ENCODE measurements at regions not wholly inside any gene's neighbourhood (a gene's known extent, or its start where the extent isn't known, plus 50 kb on each side); places are given as distances from the start of the nearest gene placed in this dataset.

- Histone ChIP-seq H3K36me3 (ENCODE audit: control insufficient read depth, insufficient read depth, low read length) (no peaks in the 10 kb centered on the region), H3K4me3 (ENCODE audit: low read depth in 2 of 2, low read length in 2 of 2) (no peak overlapping the region), H3K9me3 (ENCODE audit: control insufficient read depth, insufficient read depth, low read depth, low read length) (no peaks in the 10 kb centered on the region), H3K27me3 (ENCODE audit: control insufficient read depth, insufficient read depth, low read length) (no peaks in the 10 kb centered on the region), H3K27ac (ENCODE audit: low read length) (no peak overlapping the region), H3K4me1 (ENCODE audit: control insufficient read depth, insufficient read depth, low read length) (no peaks in the 10 kb centered on the region)
- no TSS peak for BruUV-seq (replicated peaks)
- DNase-seq (ENCODE audit: low read depth, low spot score) (no peak), ATAC-seq (no peak)
- POLR2A ChIA-PET, result no interaction called here
- CTCF ChIA-PET, result no interaction called here
- intact Hi-C loops (cut with micrococcal nuclease; ENCODE audit: unreplicated experiment), result no loop called here
- TF ChIP-seq POLR2AphosphoS5 (IDR thresholded peaks at IDR 0.05; ENCODE audit: low read depth, low read length) (no peak), REST (IDR thresholded peaks at IDR 0.05; ENCODE audit: insufficient read depth in 1 of 2, low read depth in 2 of 2, low read length in 1 of 2) (no peak), CTCF (IDR thresholded peaks at IDR 0.05) (no peak)
- in situ Hi-C loops (cut with HindIII; ENCODE audit: low pct_unique_long_range_greater_than_20kb, low sequenced_read_pairs), result no loop called here
Observed at GRCh38 chr3:16715281-16715680, 110.1 kb upstream of the DAZL start.

GRCh38 chr3:16719426-16719825, 114.2 kb upstream of the DAZL start:
- DNase-seq (ENCODE audit: low read depth, low spot score) (no peak), ATAC-seq (no peak)
- Histone ChIP-seq H3K4me3 (ENCODE audit: low read depth in 2 of 2, low read length in 2 of 2) (no peak overlapping the region), H3K4me1 (ENCODE audit: control insufficient read depth, insufficient read depth, low read length) (no peaks in the 10 kb centered on the region), H3K27ac (ENCODE audit: low read length) (no peak overlapping the region), H3K36me3 (ENCODE audit: control insufficient read depth, insufficient read depth, low read length) (no peaks in the 10 kb centered on the region), H3K27me3 (ENCODE audit: control insufficient read depth, insufficient read depth, low read length) (no peaks in the 10 kb centered on the region), H3K9me3 (ENCODE audit: control insufficient read depth, insufficient read depth, low read depth, low read length) (no peaks in the 10 kb centered on the region)
- CTCF ChIA-PET, result no interaction called here
- POLR2A ChIA-PET, result no interaction called here
- no TSS peak for BruUV-seq (replicated peaks)
- TF ChIP-seq REST (IDR thresholded peaks at IDR 0.05; ENCODE audit: insufficient read depth in 1 of 2, low read depth in 2 of 2, low read length in 1 of 2) (no peak), CTCF (IDR thresholded peaks at IDR 0.05) (no peak), SIN3A (IDR thresholded peaks at IDR 0.05; ENCODE audit: borderline replicate concordance, insufficient read depth, low read depth, low read length) (no peak), TCF7L2 (IDR thresholded peaks at IDR 0.05; ENCODE audit: low read depth, low read length) (no peak), POLR2AphosphoS5 (IDR thresholded peaks at IDR 0.05; ENCODE audit: low read depth, low read length) (no peak)
- intact Hi-C loops (cut with micrococcal nuclease; ENCODE audit: unreplicated experiment) (no loop called here), in situ Hi-C loops (cut with HindIII; ENCODE audit: low pct_unique_long_range_greater_than_20kb, low sequenced_read_pairs) (no loop called here)

All from Panc1 (cell line).